ENCODE measurements at regions not wholly inside any gene's neighbourhood (a gene's known extent, or its start where the extent isn't known, plus 50 kb on each side); places are given as distances from the start of the nearest gene placed in this dataset.

DNA sequence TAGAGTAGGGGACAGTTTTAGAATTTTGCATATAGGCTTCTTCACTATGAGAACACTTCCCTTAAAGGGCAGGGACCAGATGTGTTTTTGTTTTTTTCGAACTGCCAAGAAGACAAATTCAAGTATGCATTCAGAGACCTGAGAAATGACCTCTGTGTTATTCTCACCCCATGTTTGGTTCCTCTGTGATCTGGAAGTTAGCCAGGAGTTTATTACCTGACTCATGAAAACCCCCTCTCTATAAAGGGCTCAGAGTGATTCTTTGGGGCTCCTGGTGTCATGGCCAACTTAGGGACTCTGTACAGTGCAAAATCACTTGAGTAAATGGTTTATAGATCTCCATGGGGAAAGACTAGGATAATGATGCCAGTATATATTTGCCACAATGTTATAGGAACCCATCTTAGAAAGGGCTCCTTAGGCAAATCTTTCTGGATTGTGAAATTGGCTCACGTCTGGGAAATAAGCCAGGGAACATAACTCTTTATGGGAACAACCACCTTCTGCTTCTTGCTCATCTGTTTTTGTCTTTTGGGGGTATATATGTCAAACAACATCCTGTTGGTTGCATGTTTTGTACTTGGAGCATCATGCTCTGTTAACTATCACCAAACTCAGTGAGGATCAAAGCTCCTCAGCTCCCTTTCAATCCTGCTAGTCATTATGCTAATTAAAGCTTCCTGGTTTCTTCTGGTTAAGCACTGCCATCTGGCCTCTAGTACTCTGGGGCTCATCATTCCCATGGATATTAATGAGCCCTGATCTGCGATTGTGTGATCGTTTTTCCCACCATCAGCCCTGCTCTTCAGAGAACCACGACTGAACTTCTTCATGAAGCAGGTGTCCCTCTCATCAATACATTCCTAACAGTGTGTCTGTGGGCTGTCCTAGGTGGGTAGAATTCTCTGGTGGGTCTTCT is 173.4 kb upstream of the CDH12 start:
- Mint-ChIP-seq H3K4me3 (no peak overlapping the region), H3K27ac (no peak overlapping the region), H3K4me1 (no peaks in the 10 kb centered on the region), H3K36me3 (no peaks in the 10 kb centered on the region), H3K9me3 (no peaks in the 10 kb centered on the region), H3K27me3 (no peaks in the 10 kb centered on the region)
- DNase-seq, result no peak

DNA sequence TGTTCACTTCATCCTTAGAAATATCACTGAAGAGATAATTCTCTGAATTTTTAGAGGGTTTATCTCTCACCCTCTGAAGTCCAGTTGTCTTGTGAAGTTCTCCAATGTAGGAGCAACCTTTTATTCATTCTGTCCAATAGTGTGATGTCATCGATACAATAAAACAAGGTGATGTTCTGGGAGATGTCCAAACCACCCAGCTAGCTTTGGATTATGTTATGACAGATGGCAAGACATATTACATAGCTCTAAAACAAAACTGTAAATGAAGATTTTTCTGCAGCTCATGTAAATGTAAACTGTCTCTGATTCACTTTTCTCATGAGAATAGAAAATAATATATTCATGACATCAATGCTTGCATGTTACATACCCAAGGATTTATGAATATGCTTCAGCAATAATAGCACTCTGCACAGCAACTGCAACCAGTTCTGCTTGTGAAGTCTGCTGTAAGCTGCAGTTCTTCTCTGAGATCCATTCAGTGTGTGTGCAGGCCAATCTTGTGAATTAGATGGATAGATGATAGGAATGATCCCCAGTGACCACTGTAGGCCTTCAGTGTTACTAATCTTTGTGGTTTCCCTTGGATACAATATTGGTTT is 172.6 kb upstream of the CDH12 start:
- DNase-seq, result no peak
- Mint-ChIP-seq H3K4me3 (no peak overlapping the region), H3K4me1 (no peaks in the 10 kb centered on the region), H3K9me3 (peaks cover 2% of the 10 kb centered on the region), H3K36me3 (no peaks in the 10 kb centered on the region), H3K27me3 (no peaks in the 10 kb centered on the region), H3K27ac (no peak overlapping the region)

DNA sequence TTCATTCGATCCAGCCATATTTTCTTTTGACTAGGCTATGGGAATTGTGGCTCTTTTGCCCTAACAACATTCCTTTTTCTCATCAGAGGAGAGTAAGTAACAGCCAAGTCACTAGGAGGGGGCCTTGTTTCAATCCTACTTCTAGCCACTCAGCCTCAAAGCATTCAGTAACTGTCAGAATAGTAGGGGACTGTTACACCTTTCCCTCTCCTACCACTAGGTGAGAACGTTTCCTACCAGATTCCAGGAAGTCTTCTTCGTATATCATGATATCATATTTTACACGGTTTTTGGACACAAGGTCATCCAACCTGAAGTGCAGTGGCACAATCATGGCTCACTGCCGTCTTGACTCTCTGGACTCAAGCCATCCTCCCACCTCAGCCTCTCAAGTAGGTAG is 171.3 kb upstream of the CDH12 start:
- Mint-ChIP-seq H3K36me3 (no peaks in the 10 kb centered on the region), H3K27ac (no peak overlapping the region), H3K9me3 (peaks cover 2% of the 10 kb centered on the region), H3K27me3 (no peaks in the 10 kb centered on the region), H3K4me1 (no peaks in the 10 kb centered on the region), H3K4me3 (no peak overlapping the region)
- no peak for DNase-seq

DNA sequence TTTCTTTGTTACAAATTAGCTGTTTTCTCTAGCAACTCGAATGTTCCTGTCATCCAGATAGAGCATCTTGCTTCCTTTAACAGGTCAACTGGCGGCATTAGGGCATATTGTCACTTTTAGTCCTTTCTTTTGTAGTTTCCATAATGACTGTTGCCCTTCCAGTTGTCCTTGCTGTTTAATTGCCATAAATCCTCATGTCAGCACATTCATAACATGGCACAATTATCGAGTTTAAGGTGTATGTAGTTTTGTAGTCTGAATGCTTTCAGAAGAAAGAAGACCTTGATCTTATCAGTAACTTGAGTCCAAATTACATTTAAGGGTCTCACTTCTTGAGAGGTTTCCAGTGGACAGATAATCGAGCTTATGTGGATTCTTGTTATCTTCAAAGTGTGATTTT is 161.7 kb upstream of the CDH12 start:
- Mint-ChIP-seq H3K9me3 (peaks cover 1% of the 10 kb centered on the region), H3K4me3 (no peak overlapping the region), H3K4me1 (peaks cover 7% of the 10 kb centered on the region), H3K27ac (no peak overlapping the region), H3K36me3 (no peaks in the 10 kb centered on the region), H3K27me3 (no peaks in the 10 kb centered on the region)
- DNase-seq, result no peak

DNA sequence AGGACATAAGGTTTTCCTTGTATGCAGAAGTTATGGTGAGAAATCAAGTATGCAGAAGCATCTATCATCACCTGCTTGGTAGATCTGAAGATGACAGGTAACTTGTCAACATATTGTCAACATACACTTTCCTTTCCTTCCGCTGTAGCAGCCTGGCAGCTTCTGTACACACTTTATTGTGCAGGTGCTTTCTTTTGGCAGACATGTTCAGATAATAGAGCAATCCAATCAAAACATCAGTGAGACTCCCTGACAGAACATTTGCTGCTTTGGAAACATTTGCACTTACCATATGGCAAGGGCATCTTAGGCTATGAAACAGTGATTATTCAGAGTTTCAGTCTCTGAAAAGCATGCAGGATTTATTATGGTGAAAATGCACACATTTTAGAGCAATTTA is 161.1 kb upstream of the CDH12 start:
- DNase-seq, result no peak
- no peaks in the 10 kb centered on the region for H3K27me3 Mint-ChIP-seq
- H3K27ac Mint-ChIP-seq, result no peak overlapping the region
- no peak overlapping the region for H3K4me3 Mint-ChIP-seq
- peaks cover 1% of the 10 kb centered on the region for H3K9me3 Mint-ChIP-seq
- H3K36me3 Mint-ChIP-seq, result no peaks in the 10 kb centered on the region
- peaks cover 7% of the 10 kb centered on the region for H3K4me1 Mint-ChIP-seq

DNA sequence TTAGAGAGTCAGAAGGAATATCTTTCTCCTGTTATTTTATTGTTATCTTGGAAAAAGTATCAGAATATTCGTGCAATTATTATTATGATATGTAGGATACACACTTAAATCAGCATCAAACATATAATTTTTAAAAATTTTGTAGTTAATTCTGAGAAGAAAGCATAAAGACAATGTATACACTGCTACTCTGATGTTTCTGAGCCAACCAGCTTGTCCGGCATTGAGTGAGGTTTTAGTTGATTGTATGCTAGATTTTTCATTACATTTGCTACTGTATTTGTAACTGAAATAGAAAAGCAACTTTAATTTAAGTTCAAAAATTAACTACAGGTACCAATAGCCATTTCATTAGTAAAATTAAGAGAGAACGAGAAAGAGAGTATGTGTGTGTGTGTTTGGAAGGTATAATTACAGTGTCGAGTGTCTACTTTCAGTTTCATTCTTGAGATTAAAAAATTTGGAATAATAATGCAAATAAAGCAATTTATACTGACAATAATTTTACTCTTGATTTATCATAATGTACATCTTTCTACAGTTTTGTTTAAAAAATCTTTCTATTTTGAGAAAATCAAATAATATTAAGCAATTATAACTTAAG is 160.4 kb upstream of the CDH12 start:
- Mint-ChIP-seq H3K4me3 (peak overlapping the region; percentile 70), H3K36me3 (no peaks in the 10 kb centered on the region), H3K27ac (no peak overlapping the region), H3K4me1 (peaks cover 7% of the 10 kb centered on the region), H3K27me3 (no peaks in the 10 kb centered on the region), H3K9me3 (peaks cover 1% of the 10 kb centered on the region)
- DNase-seq, result no peak

DNA sequence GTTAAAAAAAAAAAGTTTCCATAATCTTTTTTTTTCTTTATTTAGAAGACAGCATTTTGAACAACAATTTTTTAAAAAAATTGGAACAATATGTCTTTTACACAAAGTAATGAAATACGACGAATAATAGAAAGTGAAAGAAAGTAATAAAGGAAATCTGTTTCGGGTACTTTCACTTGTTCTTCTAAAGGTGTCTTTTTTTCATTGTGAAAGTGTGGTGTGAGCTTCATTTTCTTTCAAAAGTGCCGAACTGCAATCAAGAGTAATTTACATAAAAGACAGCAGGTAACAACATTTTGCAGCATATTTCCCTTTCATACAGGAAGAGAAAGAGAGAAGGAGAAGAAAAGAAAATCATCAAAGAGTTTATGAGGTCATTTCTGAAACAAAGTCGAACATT is 159.7 kb upstream of the CDH12 start:
- Mint-ChIP-seq H3K27ac (no peak overlapping the region), H3K36me3 (no peaks in the 10 kb centered on the region), H3K27me3 (no peaks in the 10 kb centered on the region), H3K9me3 (peaks cover 1% of the 10 kb centered on the region), H3K4me3 (peak overlapping the region; percentile 67), H3K4me1 (peaks cover 7% of the 10 kb centered on the region)
- DNase-seq, result no peak

DNA sequence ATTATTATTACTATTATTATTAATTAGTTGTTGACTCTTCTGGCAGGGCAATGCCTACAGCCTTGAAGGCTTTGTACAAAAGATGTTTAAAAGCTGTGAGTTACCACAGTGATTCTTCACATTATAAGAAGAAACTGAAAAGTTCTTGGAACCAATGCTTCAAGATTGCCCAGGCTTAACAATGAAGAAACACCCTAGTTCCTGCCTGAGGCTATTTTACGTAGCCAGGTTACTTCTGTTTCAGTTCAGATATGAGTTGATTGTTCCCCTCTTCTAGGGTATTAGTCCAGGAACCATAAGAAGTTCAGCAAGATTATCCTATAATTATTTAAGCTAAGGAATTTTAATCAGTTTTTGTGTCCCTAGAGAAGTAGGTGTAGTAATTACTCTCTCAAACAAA is 154.6 kb upstream of the CDH12 start:
- Mint-ChIP-seq H3K9me3 (no peaks in the 10 kb centered on the region), H3K27ac (no peak overlapping the region), H3K36me3 (no peaks in the 10 kb centered on the region), H3K4me3 (no peak overlapping the region), H3K27me3 (no peaks in the 10 kb centered on the region), H3K4me1 (peaks cover 3% of the 10 kb centered on the region)
- no peak for DNase-seq

DNA sequence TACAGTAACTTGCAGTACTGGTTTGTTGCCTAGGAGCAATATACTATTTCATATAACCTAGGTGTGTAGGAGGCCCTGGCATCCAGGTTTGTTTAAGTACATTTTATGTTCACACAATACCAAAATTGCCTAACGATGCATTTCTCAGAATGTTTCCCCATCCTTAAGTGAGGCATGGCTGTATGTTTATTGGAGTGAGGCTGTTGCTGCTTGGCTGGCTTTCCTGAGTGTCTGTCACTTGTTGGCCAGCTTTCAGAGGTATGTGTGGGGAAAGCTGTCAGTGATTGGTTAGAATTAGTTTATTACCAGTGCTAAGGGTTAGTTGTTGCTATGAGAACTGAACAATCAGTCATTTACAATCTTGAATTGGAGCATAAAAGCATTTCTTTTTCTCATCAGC is 154.1 kb upstream of the CDH12 start:
- Mint-ChIP-seq H3K4me1 (no peaks in the 10 kb centered on the region), H3K4me3 (no peak overlapping the region), H3K36me3 (no peaks in the 10 kb centered on the region), H3K27me3 (no peaks in the 10 kb centered on the region), H3K9me3 (no peaks in the 10 kb centered on the region), H3K27ac (no peak overlapping the region)
- DNase-seq, result no peak

DNA sequence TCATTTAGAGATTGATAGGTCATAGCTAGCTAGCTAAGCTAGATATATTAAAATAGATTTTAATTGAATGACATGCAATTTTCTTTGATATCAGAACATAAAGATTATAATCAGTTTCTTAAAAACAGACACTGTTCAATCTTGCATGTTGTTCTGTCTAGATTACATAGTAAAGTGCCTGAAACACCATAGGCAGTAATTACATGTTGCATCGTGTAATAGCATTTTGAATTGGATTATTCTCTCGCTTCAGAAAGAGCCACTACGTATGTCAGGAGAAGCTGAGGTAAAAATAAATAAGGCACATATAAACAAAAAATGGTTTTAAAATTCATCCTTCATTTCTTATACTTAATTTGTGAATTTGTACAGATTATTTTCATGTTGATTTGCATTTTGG is 148.0 kb upstream of the CDH12 start:
- DNase-seq, result no peak
- no peaks in the 10 kb centered on the region for H3K27me3 Mint-ChIP-seq
- no peaks in the 10 kb centered on the region for H3K36me3 Mint-ChIP-seq
- H3K4me1 Mint-ChIP-seq, result no peaks in the 10 kb centered on the region
- peaks cover 3% of the 10 kb centered on the region for H3K9me3 Mint-ChIP-seq
- H3K27ac Mint-ChIP-seq, result no peak overlapping the region
- no peak overlapping the region for H3K4me3 Mint-ChIP-seq

DNA sequence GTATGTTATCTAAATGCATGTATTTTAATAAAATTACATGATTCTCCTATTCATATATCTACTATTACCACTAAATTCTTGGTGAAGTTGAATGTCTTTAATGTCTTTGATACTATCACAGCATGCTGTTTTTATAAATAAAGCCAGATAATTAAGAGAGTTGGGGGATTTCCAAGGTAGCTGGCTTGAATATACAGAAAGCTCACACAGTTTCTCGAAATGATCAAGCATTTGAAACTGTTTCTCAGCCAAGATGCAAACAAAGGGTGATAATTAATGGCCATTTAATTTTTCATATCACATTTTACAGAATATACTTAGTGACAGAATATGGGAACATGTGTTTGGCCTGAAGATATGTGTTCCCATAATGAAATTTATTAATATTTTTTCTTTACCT is 145.6 kb upstream of the CDH12 start:
- Mint-ChIP-seq H3K36me3 (no peaks in the 10 kb centered on the region), H3K4me3 (no peak overlapping the region), H3K4me1 (no peaks in the 10 kb centered on the region), H3K27ac (no peak overlapping the region), H3K27me3 (no peaks in the 10 kb centered on the region), H3K9me3 (peaks cover 5% of the 10 kb centered on the region)
- no peak for DNase-seq

DNA sequence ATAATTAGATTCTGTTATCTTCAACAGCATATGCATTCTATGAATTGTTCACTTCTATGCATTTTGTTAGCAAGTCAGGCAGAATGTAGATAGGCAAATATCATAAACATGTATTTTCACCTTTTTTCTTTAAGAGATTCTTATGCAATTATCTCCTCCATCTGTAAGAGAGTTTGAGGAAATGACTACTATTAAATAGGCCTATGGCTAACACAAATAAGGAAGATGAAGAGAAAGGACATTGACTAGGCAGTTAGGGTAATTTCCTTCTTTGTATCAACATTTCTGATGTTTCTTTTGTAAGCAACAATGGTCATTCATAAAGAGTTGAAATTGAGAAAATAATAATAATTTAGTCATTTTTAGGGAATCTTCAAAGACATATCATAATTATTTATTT is 145.2 kb upstream of the CDH12 start:
- DNase-seq, result no peak
- H3K9me3 Mint-ChIP-seq, result peaks cover 5% of the 10 kb centered on the region
- H3K36me3 Mint-ChIP-seq, result no peaks in the 10 kb centered on the region
- no peaks in the 10 kb centered on the region for H3K27me3 Mint-ChIP-seq
- H3K4me3 Mint-ChIP-seq, result no peak overlapping the region
- no peaks in the 10 kb centered on the region for H3K4me1 Mint-ChIP-seq
- no peak overlapping the region for H3K27ac Mint-ChIP-seq

DNA sequence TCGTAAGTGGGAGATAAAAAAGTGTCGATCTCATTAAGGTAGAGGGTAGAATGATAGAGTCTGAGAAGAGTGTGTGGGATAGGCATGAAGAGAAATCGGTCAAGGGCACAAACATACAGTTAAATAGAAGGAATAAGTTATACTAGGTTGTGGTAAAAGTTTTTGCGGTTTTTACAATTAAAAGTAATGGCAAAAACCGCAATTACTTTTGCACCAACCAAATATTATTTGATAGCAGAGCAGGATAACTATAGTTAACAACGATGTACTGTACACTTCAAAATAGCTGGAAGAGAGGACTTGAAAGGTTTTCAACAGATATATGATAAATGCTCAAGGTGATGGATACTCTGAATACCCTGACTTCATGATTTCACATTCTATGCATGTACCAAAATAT is 135.8 kb upstream of the CDH12 start:
- Mint-ChIP-seq H3K4me3 (no peak overlapping the region), H3K9me3 (peaks cover 2% of the 10 kb centered on the region), H3K27me3 (no peaks in the 10 kb centered on the region), H3K4me1 (no peaks in the 10 kb centered on the region), H3K27ac (no peak overlapping the region), H3K36me3 (no peaks in the 10 kb centered on the region)
- DNase-seq, result no peak

DNA sequence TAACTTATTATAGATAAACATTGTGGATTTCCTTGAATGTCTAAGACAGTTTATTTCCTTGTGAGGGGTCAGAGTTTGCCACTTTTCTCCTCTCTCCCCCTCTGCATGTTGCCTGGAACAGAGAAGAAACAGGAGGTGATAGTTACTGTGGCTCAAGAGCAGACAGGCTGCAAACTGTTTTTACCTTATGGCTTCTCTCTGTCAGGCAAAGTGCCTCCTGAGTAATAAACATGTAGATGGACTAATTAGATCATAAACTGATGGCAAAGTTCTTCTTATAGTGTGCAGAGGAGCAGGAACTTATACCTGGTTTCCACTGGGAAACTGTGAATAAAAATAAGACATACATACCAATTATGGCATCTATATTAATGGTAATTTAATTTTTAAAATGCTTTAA is 133.1 kb upstream of the CDH12 start:
- Mint-ChIP-seq H3K27me3 (no peaks in the 10 kb centered on the region), H3K9me3 (peaks cover 1% of the 10 kb centered on the region), H3K27ac (no peak overlapping the region), H3K4me1 (no peaks in the 10 kb centered on the region), H3K36me3 (no peaks in the 10 kb centered on the region), H3K4me3 (no peak overlapping the region)
- no peak for DNase-seq

DNA sequence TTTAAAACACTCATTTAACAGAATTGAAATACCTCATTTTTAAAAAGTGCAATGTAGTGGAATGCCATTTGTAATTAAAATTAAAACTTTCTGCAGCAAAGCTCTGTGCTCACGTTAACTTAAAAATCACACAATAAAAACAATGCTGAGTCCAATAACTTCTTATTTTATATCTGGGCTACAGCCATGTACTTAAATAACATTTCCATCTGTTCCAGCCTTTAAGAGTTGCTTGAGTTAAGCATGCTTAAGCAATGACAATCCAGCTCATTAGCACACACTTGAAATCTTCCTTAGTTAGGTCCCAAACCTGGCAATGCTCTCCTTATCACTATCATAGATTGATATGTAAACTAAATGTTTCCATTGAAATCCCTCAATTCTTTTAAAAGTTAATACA is 132.3 kb upstream of the CDH12 start:
- H3K4me3 Mint-ChIP-seq, result no peak overlapping the region
- no peaks in the 10 kb centered on the region for H3K4me1 Mint-ChIP-seq
- peaks cover 1% of the 10 kb centered on the region for H3K9me3 Mint-ChIP-seq
- H3K36me3 Mint-ChIP-seq, result no peaks in the 10 kb centered on the region
- H3K27me3 Mint-ChIP-seq, result no peaks in the 10 kb centered on the region
- no peak for DNase-seq
- H3K27ac Mint-ChIP-seq, result no peak overlapping the region

All from activated naive CD8-positive, alpha-beta T cell treated with anti-CD3 and anti-CD28 coated beads for 36 hours (primary cell).